PC-3 (cell line): ENCODE measurements at regions not wholly inside any gene's neighbourhood (a gene's known extent, or its start where the extent isn't known, plus 50 kb on each side); places are given as distances from the start of the nearest gene placed in this dataset.

Source experiments
- CTCF ChIP-seq: fragments of 300-600 bp; sonication (generic); conservative IDR thresholded peaks from 2 replicates; pipeline ENCODE4 v1.5.1; 2017; ENCODE audit warnings: antibody characterized with exemption, low read depth, mild to moderate bottlenecking, low read length
- EZH2 ChIP-seq: fragments of 300-600 bp; sonication (generic); IDR thresholded peaks from one replicate; pipeline ENCODE4 v1.6.1; 2017; ENCODE audit warnings: antibody characterized with exemption, mild to moderate bottlenecking, low read length; ENCODE audit not compliant: unreplicated experiment
- EZH2phosphoT487 ChIP-seq: fragments of 300-600 bp; sonication (generic); IDR thresholded peaks from 2 replicates; pipeline ENCODE4 v1.6.1; 2018; ENCODE audit warnings: mild to moderate bottlenecking, antibody characterized with exemption, low read length, borderline replicate concordance

- TF ChIP-seq EZH2: no peak
- no peak for TF ChIP-seq CTCF
- no peak for TF ChIP-seq EZH2phosphoT487
Observed at GRCh38 chr3:102176333-102177050, 258.3 kb upstream of the ZPLD1 start.
